ENCODE measurements at regions not wholly inside any gene's neighbourhood (a gene's known extent, or its start where the extent isn't known, plus 50 kb on each side); places are given as distances from the start of the nearest gene placed in this dataset.

DNA sequence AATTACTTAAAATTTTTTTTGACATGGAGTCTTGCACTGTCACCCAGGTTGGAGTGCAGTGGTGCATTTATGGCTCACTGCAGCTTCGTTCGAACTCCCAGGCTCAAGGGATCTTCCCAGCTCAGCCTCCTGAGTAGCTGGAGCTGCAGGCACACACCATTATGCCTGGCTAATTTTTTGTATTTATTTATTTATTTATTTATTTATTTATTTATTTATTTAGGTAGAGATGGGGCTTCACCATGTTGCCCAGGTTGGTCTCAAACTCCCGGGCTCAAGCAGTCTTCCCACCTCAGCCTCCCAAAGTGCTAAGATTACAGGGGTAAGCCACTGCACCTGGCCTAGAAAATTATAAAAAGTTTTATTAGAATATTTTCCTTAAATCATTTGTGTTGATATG, 73.6 kb downstream of the DACT1 start:
- intact Hi-C loops (cut with DNase I; ENCODE audit: low total_unique reads), result no loop called here
- Histone ChIP-seq H3K27me3 (no peaks in the 10 kb centered on the region), H3K4me1 (no peaks in the 10 kb centered on the region), H3K36me3 (ENCODE audit: low read depth, missing control alignments) (no peaks in the 10 kb centered on the region), H3K4me3 (no peak overlapping the region), H3K27ac (no peak overlapping the region), H3K9me3 (no peaks in the 10 kb centered on the region)
- TF ChIP-seq POLR2A (IDR thresholded peaks at IDR 0.05), result no peak
- TF ChIP-seq, protein P1, sequence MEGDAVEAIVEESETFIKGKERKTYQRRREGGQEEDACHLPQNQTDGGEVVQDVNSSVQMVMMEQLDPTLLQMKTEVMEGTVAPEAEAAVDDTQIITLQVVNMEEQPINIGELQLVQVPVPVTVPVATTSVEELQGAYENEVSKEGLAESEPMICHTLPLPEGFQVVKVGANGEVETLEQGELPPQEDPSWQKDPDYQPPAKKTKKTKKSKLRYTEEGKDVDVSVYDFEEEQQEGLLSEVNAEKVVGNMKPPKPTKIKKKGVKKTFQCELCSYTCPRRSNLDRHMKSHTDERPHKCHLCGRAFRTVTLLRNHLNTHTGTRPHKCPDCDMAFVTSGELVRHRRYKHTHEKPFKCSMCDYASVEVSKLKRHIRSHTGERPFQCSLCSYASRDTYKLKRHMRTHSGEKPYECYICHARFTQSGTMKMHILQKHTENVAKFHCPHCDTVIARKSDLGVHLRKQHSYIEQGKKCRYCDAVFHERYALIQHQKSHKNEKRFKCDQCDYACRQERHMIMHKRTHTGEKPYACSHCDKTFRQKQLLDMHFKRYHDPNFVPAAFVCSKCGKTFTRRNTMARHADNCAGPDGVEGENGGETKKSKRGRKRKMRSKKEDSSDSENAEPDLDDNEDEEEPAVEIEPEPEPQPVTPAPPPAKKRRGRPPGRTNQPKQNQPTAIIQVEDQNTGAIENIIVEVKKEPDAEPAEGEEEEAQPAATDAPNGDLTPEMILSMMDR (IDR thresholded peaks at IDR 0.05), result no peak
- 97 to 100% methylated on average over 3 of the region's 3 CpGs for WGBS, 2 donors
- DNase-seq, result no peak

DNA sequence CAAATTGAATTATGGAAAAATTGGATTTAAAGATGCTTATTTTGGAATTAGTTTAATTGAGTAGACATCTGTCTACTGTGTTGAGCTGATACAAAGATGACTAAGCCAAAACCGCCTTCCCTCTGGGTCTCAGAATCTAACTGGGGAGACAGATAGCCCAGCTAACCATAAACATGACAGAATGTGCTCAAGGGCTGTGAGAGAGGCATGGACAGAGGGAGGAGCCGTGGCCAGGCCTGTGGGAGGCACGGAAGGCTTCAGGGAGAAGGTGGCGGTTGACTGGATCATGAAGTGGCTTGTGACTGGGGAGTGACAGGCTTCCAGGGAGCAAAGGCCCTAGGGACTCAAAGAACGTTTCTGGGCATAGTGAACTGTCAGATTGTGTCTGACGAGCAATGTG, 74.6 kb downstream of the DACT1 start:
- no peaks in the 10 kb centered on the region for H3K36me3 ChIP-seq (ENCODE audit: low read depth, missing control alignments)
- no peak overlapping the region for H3K4me3 ChIP-seq
- 79 to 91% methylated on average over 6 of the region's 6 CpGs for WGBS, 2 donors
- no peaks in the 10 kb centered on the region for H3K9me3 ChIP-seq
- DNase-seq, result no peak
- TF ChIP-seq POLR2A (IDR thresholded peaks at IDR 0.05), result no peak
- TF ChIP-seq, protein P1 (IDR thresholded peaks at IDR 0.05), result no peak
- intact Hi-C loops (cut with DNase I; ENCODE audit: low total_unique reads), result no loop called here
- H3K27me3 ChIP-seq, result no peaks in the 10 kb centered on the region
- H3K4me1 ChIP-seq, result no peaks in the 10 kb centered on the region
- H3K27ac ChIP-seq, result no peak overlapping the region

DNA sequence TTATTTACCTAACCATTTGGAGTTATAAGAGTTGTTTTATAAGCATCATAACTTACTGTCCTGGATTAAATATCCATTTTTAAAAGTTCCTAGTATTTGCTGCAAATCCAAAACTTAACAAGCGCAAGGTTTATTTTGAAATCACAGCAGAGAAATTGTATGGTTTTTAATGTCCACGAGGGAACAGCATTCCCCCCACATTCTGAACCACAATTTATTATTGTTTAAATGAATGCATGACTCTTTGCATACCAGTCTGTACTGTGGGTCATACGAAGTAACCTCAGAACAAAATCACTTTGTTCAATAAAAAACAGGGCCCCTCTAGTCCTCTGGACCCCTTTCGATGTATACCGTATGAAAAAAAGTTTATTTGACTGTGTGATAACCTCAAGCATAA, 75.9 kb downstream of the DACT1 start:
- no peak for TF ChIP-seq POLR2A (IDR thresholded peaks at IDR 0.05)
- TF ChIP-seq, protein P1 (IDR thresholded peaks at IDR 0.05), result no peak
- Histone ChIP-seq H3K9me3 (no peaks in the 10 kb centered on the region), H3K27ac (no peak overlapping the region), H3K27me3 (no peaks in the 10 kb centered on the region), H3K4me3 (no peak overlapping the region), H3K36me3 (ENCODE audit: low read depth, missing control alignments) (no peaks in the 10 kb centered on the region), H3K4me1 (no peaks in the 10 kb centered on the region)
- DNase-seq, result no peak
- intact Hi-C loops (cut with DNase I; ENCODE audit: low total_unique reads), result no loop called here
- 74 to 78% methylated on average over 5 of the region's 5 CpGs for WGBS, 2 donors

DNA sequence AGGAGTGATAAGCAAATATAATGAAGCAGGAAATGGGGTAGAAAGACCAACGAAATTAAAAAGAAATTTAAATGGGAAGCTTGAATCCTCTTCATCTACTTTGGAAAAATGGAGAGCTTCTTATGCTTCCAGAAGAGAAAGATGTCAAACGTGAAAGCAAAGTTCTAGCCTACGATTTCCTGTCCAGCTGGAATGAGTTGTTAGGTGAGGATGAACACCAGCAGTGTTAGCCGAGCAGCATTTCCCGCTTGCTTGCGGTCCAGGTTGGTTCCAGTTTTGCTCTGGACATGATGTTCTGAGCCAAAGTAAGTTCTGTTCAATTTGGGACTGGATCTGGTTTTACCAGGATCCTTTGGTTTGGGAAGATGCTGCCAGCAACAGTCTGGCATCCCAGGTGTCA, 78.9 kb downstream of the DACT1 start:
- no peaks in the 10 kb centered on the region for H3K9me3 ChIP-seq
- H3K4me3 ChIP-seq, result no peak overlapping the region
- no peaks in the 10 kb centered on the region for H3K4me1 ChIP-seq
- intact Hi-C loops (cut with DNase I; ENCODE audit: low total_unique reads), result no loop called here
- no peak overlapping the region for H3K27ac ChIP-seq
- no peak for DNase-seq
- H3K36me3 ChIP-seq (ENCODE audit: low read depth, missing control alignments), result no peaks in the 10 kb centered on the region
- TF ChIP-seq POLR2A (IDR thresholded peaks at IDR 0.05), result no peak
- TF ChIP-seq, protein P1 (IDR thresholded peaks at IDR 0.05), result no peak
- 51 to 78% methylated on average over 6 of the region's 6 CpGs for WGBS, 2 donors
- H3K27me3 ChIP-seq, result no peaks in the 10 kb centered on the region

DNA sequence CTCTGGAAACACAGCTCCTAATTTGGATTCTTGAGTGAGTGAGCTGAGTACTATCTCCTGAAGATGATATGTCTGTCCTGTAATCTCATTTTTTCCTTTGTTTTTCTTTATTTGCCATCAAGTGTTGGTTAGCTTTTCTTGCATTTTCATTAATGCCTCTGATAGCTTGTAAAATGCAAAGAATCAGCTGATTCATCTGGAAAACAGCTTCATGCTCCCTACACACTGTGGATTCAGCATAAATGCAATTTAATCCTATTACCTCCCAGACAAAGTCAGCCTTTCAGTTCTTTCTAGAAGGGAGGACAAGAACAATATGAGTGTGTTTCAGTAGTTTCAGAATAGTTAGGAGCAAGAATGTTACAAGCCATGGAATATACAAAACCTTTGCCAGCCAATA, 79.4 kb downstream of the DACT1 start:
- H3K27ac ChIP-seq, result no peak overlapping the region
- H3K36me3 ChIP-seq (ENCODE audit: low read depth, missing control alignments), result no peaks in the 10 kb centered on the region
- no peaks in the 10 kb centered on the region for H3K4me1 ChIP-seq
- no peak overlapping the region for H3K4me3 ChIP-seq
- DNase-seq, result no peak
- no peaks in the 10 kb centered on the region for H3K27me3 ChIP-seq
- no peaks in the 10 kb centered on the region for H3K9me3 ChIP-seq
- intact Hi-C loops (cut with DNase I; ENCODE audit: low total_unique reads), result no loop called here
- TF ChIP-seq POLR2A (IDR thresholded peaks at IDR 0.05), result no peak
- TF ChIP-seq, protein P1 (IDR thresholded peaks at IDR 0.05), result no peak
